SW 1271 (cell line): ENCODE measurements at regions not wholly inside any gene's neighbourhood (a gene's known extent, or its start where the extent isn't known, plus 50 kb on each side); places are given as distances from the start of the nearest gene placed in this dataset.
A peak's percentile ranks its signal among the peaks of the same experiment; 100 is the strongest.

Experiments
- DNase-seq, 2 experiments: peaks; one replicate each; lab custom pipeline; 2025; lab: John Stamatoyannopoulos, UW

GRCh38 chr3:24641628-24642027, 147.0 kb upstream of the THRB start:
- DNase-seq: no peak

GRCh38 chr3:24645047-24645446, 150.4 kb upstream of the THRB start:
- no peak for DNase-seq

GRCh38 chr3:24646790-24647189, 152.1 kb upstream of the THRB start:
- no peak for DNase-seq

GRCh38 chr3:24648063-24648462, 153.4 kb upstream of the THRB start:
- no peak for DNase-seq

- DNase-seq: no peak
Measured at GRCh38 chr3:24650839-24651238, 156.2 kb upstream of the THRB start.

GRCh38 chr3:24657870-24658510, 163.3 kb upstream of the THRB start:
- DNase-seq: no peak

GRCh38 chr3:24661175-24661584, 166.5 kb upstream of the THRB start:
- no peak for DNase-seq

GRCh38 chr3:24662449-24663345, 168.0 kb upstream of the THRB start:
- no peak for DNase-seq

- DNase-seq: no peak
Measured at GRCh38 chr3:24663406-24663805, 168.8 kb upstream of the THRB start.

- DNase-seq: no peak
Measured at GRCh38 chr3:24668039-24668438, 173.4 kb upstream of the THRB start.

- no peak for DNase-seq
Measured at GRCh38 chr3:24670871-24671270, 176.2 kb upstream of the THRB start.

GRCh38 chr3:24673596-24673995, 178.9 kb upstream of the THRB start:
- DNase-seq: no peak

- no peak for DNase-seq
Measured at GRCh38 chr3:24674261-24674660, 179.6 kb upstream of the THRB start.

GRCh38 chr3:24678021-24678420, 183.4 kb upstream of the THRB start:
- DNase-seq: no peak

- DNase-seq: peak in 1 of 2 experiments; percentile 50
Measured at GRCh38 chr3:24678421-24678865, 183.8 kb upstream of the THRB start.

- DNase-seq: no peak
Measured at GRCh38 chr3:24679429-24679828, 184.8 kb upstream of the THRB start.

GRCh38 chr3:24680214-24680967, 185.7 kb upstream of the THRB start:
- DNase-seq: peak in 1 of 2 experiments; percentile 39

- no peak for DNase-seq
Measured at GRCh38 chr3:24682141-24682547, 187.5 kb upstream of the THRB start.

GRCh38 chr3:24683090-24683489, 188.4 kb upstream of the THRB start:
- DNase-seq: no peak

GRCh38 chr3:24683633-24684384, 189.2 kb upstream of the THRB start:
- peak in 1 of 2 experiments; percentile 45 for DNase-seq

GRCh38 chr3:24684506-24685023, 189.9 kb upstream of the THRB start:
- DNase-seq: no peak

GRCh38 chr3:24686808-24687207, 192.2 kb upstream of the THRB start:
- no peak for DNase-seq
